ENCODE measurements at regions not wholly inside any gene's neighbourhood (a gene's known extent, or its start where the extent isn't known, plus 50 kb on each side); places are given as distances from the start of the nearest gene placed in this dataset.
"Not testable (repeated sequence)": the region's sequence is repeated elsewhere in the genome, so short reads cannot be mapped to it uniquely, and the experiment has no call there.

DNA sequence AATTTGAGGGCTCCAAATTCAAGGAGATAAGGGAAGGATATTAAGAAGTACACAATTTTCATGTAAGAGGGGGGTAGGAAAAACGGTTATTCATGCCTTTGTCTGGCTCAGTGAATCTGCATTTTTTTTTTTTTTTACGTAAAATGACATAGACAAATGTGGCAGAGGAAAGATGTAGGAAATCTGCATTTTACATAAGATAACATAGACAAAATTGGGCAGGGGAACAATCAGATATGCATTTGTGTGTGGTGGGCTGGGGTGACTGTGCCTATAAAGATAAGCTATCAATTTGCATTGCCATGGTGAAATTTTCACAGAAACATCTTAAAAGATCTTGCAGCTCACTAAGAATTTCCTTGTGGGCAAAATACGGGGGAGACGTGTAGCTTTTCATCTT, 92.7 kb upstream of the GPR141 start:
- POLR2A ChIA-PET: no interaction called here
- H3K4me3 ChIP-seq (ENCODE audit: low read depth, low read length): no peak overlapping the region
- no peak for DNase-seq (ENCODE audit: low read depth, low spot score)
- TF ChIP-seq, protein P1, sequence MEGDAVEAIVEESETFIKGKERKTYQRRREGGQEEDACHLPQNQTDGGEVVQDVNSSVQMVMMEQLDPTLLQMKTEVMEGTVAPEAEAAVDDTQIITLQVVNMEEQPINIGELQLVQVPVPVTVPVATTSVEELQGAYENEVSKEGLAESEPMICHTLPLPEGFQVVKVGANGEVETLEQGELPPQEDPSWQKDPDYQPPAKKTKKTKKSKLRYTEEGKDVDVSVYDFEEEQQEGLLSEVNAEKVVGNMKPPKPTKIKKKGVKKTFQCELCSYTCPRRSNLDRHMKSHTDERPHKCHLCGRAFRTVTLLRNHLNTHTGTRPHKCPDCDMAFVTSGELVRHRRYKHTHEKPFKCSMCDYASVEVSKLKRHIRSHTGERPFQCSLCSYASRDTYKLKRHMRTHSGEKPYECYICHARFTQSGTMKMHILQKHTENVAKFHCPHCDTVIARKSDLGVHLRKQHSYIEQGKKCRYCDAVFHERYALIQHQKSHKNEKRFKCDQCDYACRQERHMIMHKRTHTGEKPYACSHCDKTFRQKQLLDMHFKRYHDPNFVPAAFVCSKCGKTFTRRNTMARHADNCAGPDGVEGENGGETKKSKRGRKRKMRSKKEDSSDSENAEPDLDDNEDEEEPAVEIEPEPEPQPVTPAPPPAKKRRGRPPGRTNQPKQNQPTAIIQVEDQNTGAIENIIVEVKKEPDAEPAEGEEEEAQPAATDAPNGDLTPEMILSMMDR (IDR thresholded peaks at IDR 0.05; ENCODE audit: insufficient read depth, low read length, missing control alignments): no peak
- CTCF ChIA-PET: no interaction called here

DNA sequence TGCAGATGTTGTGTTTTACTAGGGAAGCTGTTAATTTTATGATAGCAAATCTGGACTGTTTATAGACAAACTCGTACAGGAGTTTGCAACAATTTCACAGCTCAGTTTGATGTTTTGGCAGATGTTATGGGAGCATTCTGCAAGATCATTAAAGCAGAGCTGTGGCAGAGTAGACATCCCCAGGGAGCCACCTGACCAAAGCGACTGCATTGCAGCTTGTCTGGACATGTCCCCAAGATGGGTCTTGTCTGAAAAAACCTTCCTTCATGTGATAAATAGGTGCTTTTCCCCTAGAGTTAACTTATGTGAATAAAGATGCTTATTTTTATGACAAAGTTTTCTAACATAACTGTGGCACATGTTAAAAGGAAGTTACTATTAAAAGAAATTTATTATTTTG, 91.2 kb upstream of the GPR141 start:
- DNase-seq (ENCODE audit: low read depth, low spot score): no peak
- no peak overlapping the region for H3K4me3 ChIP-seq (ENCODE audit: low read depth, low read length)
- TF ChIP-seq, protein P1 (IDR thresholded peaks at IDR 0.05; ENCODE audit: insufficient read depth, low read length, missing control alignments): no peak
- CTCF ChIA-PET: no interaction called here
- POLR2A ChIA-PET: no interaction called here

DNA sequence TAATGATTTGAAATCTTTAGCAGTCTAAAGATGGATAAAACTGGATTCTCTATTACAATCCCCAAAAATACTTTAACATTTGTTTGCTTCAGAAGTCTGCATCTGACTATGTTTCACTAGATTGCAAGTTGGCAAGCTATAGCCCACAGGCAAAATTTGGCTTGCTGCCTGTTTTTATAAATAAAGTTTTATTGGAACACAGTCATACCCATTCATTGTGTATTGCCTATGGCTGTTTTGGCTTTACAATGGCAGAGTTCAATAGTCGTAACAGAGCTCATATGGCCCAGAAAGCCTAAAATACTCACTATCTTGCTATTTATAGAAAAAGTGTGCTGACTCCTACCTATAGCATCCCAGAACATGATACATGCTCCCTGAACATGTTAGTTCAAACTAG, 89.0 kb upstream of the GPR141 start:
- no peak for DNase-seq (ENCODE audit: low read depth, low spot score)
- H3K4me3 ChIP-seq (ENCODE audit: low read depth, low read length): no peak overlapping the region
- ChIA-PET POLR2A (no interaction called here), CTCF (no interaction called here)
- TF ChIP-seq, protein P1 (IDR thresholded peaks at IDR 0.05; ENCODE audit: insufficient read depth, low read length, missing control alignments): no peak

DNA sequence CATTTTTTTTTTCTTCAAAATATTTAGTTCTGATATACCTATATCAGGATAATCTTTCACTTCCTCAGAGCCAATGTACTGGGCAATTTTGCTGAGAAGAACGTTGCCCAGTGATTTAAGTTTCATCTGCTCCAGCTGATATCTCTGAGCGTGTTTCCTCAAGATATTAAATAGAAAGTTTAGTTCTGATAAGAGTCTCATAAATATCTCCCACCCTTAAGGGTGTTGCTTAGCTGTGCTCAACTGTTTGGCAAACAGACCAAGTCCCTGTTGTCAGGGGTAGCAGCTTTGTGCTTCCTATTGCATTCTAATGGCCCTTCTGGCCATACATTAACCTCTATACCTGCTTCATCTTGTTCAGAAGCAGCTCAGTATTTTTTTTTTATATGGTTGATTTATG, 84.7 kb upstream of the GPR141 start:
- TF ChIP-seq, protein P1 (IDR thresholded peaks at IDR 0.05; ENCODE audit: insufficient read depth, low read length, missing control alignments): no peak
- ChIA-PET CTCF (no interaction called here), POLR2A (no interaction called here)
- no peak overlapping the region for H3K4me3 ChIP-seq (ENCODE audit: low read depth, low read length)
- no peak for DNase-seq (ENCODE audit: low read depth, low spot score)

DNA sequence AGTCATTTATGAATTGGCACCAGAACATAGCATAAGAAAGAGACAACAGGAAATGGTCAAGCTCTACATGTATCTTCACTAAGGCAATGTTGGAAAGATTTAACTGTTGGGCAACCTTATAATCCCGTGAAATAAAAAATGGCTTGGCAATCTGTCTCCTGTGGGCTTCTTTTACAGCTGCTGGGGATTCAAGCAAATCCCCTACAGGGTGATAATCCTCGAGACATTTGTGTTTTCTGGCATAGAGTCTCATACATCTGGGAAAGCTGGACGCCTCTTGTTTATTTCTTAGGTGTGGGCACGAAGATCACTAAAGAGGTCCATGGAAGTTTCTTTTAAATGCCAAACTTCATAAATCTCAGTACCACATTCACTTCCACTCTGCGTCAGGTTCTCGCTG, 82.2 kb upstream of the GPR141 start:
- no peak for DNase-seq (ENCODE audit: low read depth, low spot score)
- no peak overlapping the region for H3K4me3 ChIP-seq (ENCODE audit: low read depth, low read length)
- TF ChIP-seq, protein P1 (IDR thresholded peaks at IDR 0.05; ENCODE audit: insufficient read depth, low read length, missing control alignments): no peak
- POLR2A ChIA-PET: no interaction called here
- CTCF ChIA-PET: no interaction called here

DNA sequence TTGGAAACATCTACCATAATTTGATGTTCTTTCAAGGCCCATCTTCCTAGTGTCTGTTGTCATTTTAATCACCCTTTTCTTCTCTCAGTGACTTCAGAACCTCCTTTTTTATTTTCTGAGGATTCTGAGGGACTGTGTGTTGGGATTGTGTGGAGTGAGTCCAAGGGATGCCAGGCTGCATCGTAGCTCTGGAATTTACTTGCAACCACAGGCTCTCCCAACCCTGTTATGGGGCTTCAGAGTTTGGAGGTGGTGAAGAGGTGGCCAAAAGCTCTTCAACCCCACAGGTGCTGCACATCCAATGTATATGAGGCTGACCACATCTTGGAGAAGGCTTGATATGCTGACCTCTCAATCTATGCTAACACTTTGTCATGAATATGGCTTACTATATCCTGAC, 79.5 kb upstream of the GPR141 start:
- CTCF ChIA-PET: no interaction called here
- DNase-seq (ENCODE audit: low read depth, low spot score): no peak
- POLR2A ChIA-PET: no interaction called here
- no peak overlapping the region for H3K4me3 ChIP-seq (ENCODE audit: low read depth, low read length)
- TF ChIP-seq, protein P1 (IDR thresholded peaks at IDR 0.05; ENCODE audit: insufficient read depth, low read length, missing control alignments): no peak

DNA sequence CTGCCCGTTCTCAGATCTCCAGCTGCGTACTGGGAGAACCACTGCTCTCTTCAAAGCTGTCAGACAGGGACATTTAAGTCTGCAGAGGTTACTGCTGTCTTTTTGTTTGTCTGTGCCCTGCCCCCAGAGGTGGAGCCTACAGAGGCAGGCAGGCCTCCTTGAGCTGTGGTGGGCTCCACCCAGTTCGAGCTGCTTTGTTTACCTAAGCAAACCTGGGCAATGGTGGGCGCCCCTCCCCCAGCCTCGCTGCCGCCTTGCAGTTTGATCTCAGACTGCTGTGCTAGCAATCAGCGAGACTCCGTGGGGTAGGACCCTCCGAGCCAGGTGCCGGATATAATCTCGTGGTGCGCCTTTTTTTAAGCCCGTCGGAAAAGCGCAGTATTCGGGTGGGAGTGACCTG, 66.2 kb upstream of the GPR141 start:
- DNase-seq (ENCODE audit: low read depth, low spot score); POLR2A ChIA-PET; H3K4me3 ChIP-seq (ENCODE audit: low read depth, low read length); CTCF ChIA-PET: not testable (repeated sequence)

All from AG04449 (cell line).